NCI-H1436 (cell line): ENCODE measurements at regions not wholly inside any gene's neighbourhood (a gene's known extent, or its start where the extent isn't known, plus 50 kb on each side); places are given as distances from the start of the nearest gene placed in this dataset.

Experiments
- DNase-seq: peaks from one replicate; lab custom pipeline; 2025; lab: John Stamatoyannopoulos, UW

DNA sequence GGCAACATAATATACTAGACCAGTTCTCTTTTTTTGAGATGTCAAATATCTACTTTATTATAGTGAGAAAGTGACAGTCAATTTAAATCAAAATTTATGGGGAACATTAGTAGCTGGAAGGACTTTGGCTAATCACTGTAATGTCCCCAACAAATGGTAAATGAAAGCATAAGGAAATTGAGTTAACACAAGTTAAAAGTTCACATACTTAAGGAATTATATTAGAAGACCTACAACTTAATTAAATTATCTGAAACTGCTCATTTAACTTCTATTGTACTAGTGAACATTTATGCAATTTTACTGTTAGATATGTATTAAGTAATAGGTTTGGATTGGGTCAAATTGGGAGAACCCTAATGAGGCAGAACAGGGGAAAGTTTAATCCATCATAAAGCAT is 160.3 kb upstream of the TENM3 start:
- no peak for DNase-seq

DNA sequence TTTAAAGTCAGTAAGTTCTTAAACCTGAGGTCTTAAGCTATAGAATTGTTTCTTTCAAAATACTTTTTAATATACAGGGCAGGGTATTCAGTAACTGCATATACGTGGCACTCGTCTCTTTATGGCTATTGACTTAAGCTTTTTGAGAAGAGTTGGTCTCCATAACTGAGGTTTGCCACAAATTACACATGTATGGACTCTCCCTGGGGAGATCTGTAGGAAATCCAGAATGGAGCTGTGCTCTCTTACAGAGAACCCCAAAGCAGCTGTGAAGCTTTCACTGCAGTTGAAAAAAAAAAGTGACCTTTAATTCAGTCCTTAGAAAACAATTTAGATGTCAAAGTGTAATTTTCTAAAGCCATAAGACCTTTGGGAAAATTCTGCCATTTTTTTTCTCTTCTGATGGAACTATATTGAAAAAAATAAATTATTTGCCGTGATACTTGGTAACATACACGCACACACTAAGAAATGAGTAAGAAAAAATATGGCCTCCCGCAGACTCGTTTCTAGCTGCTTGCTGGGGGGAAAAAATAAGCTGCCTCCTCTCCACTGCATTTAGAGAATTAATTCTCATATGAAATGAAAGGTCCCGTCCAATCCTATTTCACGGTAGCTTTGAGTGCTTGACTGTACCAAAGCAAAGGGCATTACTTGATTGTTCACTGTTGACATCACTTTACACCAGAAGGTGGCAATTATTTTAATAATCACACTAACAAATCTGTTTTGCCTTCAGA is 159.4 kb upstream of the TENM3 start:
- DNase-seq = no peak

DNA sequence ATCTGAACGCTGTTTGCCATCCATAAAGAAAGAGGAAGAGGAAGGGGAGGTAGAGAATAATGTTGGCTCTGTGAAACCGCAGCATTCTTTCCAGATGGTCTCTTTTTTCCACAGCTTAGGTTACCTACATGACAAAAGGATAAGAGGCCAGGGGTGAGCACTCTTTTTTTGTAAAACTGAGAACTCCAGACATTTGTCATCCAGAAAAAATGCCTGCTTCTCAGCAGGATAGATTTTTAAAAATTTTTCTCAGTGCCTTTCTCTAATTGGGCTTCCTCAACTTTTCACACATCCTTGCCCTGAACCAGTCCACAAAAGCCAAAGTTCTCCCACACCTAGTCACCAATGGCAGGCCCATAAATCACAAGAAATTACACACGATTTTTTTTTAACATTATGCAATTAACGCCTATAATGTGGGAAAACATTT is 158.1 kb upstream of the TENM3 start:
- no peak for DNase-seq

DNA sequence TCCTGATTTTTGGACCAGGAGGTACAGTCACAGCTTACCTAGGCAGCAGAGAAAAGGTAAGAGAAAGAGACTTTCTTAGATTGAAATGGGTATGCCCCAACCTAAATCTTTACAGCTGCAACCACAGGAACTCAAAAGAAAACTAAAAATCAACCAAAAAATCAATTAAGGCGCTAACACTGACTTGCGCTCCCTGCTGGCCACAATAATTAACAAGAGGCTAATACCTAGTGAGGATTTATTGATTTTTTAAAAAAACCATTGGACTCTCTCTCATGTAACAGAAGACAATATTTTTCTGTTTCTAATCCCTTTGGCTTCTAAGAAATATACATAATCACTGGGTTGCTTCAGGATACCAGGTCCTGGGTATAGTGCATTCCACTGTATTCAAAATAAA is 153.9 kb upstream of the TENM3 start:
- no peak for DNase-seq

DNA sequence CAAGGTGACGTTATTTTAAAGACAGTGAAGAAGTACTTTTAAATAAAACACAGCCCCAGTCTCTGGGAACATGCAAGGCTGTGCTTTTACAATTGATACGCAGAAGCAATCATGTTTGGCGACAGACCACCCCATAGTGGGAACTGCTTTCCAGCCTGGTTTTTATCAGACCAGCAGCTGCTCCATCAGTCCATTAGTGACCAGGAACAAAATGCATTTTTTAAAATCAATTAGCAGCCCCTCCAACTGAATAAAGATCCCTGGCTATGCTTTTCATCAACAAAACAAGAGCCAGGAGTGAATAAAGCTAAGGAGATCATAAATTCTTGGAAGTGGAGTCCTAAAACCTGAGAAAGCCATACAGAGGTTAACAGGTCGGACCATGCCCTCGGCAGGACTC is 153.0 kb upstream of the TENM3 start:
- DNase-seq = no peak

DNA sequence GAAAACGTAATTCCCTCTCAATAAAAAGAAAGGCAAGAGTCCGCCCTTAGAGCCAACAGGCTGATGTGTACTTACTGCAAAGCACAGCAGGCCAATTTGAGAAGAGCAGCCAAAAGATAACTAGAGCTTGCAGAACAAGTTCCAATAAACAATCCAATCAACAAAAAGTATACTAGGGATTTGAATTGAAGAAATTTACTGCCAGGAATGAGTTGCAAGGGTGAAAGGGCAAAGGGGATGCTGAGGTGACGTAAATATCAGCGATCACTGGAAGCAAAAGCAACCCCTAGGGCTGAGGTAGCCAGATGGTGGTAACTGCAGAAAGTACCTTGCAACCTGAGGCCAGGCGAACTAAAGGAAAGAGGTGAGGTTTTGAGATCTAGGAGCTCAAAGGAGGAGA is 152.1 kb upstream of the TENM3 start:
- DNase-seq = no peak

DNA sequence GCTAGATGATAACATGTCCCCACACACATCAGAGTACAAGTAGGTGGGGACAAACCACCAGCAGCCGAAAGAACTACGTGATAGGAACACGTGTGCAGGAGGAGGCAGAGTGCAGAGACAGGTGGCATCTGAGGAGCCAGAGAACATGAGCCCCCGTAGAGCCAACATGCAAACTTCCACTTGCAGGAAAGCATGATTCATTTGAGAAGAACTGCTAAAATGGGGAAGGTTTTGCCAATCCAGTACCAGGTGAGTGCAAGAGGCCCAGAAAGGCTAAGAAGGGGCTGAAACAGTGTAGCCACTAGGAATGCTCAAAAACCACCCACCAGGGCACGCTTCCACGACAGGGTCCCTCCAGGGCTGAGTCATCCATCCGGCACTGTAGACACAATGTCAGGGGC is 149.8 kb upstream of the TENM3 start:
- DNase-seq = no peak

DNA sequence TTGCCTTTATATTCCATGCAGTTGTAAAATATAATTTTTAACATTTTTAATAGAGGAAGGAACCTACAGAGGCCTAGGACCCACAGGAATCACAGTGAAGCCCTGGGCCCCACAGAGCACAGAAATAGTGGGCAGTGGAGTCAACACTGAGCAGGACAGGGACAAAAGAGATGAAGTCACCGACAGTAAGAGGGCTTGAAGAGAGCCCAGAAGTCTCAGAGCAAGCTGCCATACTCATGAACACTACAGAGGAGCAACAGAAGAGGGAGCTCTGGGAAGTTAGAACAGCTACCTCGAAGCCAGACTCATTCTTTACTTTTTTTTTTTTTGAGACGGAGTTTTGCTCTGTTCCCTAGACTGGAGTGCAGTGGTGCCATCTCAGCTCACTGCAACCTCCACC is 149.3 kb upstream of the TENM3 start:
- DNase-seq = no peak

DNA sequence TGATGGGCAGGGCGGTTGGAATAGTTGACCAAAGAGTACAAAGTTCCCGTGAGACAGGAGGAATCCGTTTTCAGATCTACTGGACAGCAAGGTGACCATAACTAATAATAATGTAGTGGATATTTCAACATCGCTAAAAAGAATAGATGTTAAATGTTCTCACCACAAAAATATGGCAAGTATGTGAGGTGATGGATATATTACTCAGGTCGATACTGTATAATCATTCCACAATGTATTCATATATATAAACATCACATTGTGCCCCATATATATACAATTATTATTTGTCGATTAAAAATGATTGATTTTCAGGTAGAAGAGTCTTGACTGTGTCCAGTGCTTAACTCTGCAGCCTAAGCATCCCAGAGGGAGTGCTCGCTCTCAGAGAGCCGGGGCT is 141.6 kb upstream of the TENM3 start:
- DNase-seq = no peak

DNA sequence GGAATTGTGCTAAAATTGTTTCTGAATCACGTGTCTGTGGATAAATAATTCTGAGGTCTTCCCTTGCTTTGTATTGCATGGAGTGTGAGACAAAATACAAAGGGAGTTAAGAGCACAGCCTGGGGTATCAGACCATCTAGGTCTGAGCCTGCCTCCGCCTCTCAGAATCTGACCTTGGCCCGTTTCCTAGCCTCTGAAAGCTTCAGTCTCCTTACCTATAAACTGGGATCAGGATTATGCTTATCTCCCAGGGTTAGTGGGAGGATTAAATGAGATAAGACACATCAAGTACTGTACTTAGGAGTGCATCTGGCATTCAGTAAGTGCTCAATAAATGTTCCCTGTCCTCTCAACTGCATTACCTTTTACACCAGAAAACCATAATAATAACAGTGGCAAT is 140.6 kb upstream of the TENM3 start:
- DNase-seq = no peak

DNA sequence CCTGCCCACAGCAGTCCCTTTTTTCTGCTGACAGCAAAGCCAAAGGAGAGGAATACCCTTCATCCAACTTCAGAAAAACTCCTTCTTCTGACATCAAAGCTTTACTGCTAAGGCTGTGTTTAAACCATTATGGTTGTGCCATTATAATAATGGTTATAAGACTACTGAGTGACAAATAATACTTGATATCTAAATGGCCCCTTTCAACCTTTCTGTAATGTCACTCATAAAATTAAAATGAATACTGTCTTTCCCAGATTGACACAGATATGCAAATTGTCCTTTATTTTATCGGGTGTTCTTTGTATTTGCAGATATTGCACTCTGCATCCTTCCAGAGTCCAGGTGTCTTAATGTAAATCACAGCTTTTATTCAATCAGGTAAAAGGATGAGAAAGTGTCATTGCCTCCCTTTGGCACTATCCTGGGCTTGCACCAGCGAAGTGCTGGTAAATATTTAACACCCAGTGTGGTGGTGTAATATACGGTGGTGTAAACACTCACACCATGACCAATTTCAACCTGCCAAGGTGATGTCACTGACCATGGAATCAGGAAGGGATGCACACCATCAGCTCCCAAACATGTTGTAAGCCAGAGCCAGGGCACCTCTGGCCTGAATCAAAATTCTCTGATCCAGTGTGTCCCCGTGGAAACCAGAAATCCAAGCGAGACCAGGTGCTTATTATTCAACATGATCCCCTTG is 139.4 kb upstream of the TENM3 start:
- no peak for DNase-seq

DNA sequence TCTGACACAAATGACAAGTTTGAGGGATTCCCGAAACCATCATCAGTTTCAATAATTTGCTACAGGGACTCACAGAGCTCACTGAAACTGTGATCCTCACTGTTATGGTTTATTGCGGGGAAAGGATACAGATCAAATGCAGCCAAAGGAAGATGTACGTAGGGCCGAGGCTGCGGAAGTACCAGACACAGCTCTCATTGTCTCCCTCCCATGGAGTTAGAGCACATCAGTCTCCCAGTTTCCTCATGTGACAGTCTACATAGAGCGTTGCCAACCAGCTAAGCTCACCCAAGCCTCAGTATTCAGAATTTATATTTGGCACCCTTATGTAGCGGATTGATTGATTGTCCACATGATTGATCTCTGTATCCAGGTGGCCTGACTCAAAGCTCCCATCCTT is 137.8 kb upstream of the TENM3 start:
- DNase-seq = no peak

DNA sequence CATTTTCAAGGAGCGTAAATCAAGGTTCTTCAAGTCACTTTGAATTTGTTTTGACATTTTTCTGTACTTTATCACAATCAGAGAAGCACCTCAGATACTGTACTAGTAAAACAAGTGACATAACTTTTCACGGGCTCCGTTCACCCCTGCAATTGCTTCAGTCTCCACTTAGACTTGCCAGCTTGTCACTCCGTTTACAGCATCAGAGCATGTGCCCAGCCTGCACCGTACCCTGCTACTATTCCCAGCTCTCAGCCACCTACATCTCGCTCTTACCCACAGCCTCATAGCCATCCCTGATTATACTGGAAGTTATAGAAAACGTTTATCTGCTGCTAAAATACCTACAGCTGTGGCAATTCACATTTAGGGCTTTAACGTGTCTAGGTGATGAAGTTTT is 135.3 kb upstream of the TENM3 start:
- no peak for DNase-seq

DNA sequence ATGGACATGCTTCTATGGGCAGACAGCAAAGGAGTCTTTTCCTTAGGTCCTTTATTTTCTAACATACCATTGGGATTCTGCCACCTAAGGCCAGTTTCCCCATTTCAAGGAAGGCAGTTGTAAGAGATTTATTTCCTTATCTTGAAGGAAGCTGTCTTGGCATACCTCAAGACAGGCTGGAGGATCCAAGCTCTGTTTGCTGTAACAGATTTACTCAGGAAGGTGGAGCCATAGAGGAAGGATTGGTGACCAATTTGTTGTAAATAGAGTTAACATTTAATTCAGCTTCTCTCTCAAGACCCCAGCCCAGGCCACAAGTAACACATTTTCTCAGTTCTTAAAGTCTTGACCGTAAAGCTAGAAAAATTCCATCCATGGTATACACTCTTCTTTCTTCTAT is 131.6 kb upstream of the TENM3 start:
- no peak for DNase-seq

DNA sequence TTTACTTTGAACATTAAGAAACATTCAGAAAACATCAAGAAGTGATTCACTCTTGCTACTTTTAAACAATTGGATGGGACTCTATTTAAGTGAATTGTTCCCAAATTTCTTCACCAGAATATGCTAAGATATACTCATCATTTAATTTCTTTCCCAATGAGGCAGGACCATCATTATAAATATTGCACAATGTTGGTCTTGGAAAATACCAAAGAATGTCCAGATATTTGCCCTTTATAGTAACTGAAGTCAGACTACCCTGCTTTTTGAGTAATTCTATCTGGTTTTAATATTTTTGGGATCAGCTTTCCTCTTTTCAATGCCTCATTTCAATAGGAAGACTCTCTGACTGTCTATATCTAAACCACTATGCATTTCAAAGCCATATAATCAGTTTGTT is 129.4 kb upstream of the TENM3 start:
- DNase-seq = no peak

DNA sequence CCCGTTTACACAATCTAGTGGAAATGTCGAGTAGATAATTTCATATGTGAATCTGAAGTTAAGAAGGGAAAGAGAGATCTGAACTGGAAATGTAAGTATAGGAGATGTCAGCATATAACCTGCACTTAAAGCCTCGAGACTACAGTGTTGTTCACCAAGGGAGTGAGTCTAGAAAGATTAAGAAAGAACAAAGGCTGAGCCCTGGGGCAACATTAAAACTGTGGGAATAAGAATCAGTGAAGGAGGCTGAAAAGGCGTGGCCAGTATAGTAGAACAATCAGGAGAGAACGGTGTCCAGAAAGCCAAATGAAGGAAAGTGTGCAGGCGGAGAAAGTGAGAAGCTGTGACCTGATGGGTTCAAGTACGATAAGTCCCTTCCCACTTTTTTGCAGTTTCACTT is 118.8 kb upstream of the TENM3 start:
- DNase-seq = no peak

DNA sequence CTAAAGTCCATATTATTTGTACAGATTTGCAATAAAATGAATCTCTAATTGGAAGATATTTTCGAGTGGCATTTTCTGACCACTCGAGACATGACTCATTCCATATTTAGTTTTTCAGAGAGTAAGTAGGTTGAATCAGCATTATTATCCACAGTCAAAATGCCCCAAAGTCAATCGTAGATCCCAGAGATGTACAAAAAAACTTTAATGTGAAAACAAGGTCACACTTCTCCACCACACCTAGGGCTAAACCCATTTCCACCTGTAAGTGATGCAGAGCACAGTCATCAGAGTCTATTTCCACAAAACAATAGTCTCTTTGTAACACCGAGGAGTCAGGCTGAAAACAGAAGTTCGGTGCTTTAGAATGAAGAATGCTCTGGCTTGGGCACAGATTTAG is 117.1 kb upstream of the TENM3 start:
- no peak for DNase-seq

DNA sequence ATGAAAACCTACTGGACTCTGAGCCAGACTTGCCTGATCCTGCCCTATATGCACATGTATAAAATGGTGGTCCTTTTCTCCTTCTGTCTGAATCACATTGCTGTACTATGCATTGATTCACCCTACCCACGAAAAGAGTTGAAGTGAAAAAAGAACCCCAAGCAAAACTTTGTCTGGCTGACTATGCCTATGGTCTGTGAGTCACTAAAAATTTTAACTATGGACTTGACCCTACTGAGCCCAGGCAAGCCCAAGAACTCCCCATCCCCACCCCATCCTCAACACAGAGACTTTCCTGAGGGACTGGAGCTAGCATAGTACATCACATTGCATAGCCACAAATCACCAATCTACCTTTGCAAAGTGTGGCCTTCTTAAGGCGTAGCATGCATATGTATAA is 116.6 kb upstream of the TENM3 start:
- DNase-seq = no peak

DNA sequence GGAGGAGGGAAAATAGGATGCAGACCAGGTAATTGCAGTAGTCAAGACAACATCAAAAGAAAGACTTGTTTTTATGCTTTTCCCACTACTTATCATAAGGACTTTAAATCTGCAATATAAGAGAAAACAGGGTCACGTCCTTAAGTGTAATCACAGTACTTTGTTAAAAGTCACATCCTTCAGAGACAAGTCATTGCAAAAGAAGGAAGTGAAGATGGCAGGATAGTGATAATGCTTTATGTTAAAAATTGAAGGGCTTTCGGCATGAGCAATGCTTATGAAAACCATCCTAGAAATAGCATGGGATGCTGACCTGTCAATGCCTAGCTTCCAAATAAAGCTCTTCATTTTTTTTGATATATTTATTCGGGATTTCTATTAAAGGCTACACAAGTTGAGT is 110.2 kb upstream of the TENM3 start:
- no peak for DNase-seq

DNA sequence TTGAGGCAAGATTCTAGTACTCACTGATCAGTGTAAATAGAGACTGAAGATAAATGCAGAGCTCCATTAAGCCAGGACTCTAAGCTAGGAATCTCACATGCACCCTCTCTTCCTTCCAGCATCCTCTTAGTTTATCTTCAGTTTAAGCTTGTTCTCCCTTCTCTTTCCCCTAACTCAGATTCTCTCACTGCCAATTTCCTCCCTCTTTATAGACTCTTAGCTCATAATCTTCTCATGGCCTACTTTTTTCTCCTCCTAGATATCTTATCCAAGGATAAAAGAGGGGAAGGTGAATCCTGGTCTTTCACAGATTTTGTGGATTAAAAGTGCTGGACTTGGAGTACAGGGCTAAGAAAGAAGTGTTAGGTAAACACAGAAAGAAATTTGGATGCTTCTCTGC is 108.9 kb upstream of the TENM3 start:
- DNase-seq = no peak

DNA sequence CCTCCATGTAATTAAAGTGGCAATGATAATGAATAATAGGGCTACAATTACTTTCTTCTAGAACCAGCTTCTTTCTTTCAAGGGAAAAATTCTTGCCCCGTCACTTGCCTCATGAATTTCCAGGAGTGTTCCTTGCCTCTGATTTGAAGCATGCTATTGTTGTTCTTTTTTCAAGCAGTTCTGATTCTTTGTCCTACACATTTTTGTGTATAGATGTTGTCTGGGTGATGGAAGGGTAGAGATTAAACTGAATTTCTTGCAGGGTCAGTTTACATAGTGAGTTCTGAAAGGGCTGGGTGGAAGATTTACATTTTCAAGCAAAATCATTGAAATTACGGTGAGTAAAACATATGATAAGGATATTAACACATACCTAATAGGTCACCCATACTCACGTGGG is 107.0 kb upstream of the TENM3 start:
- no peak for DNase-seq

DNA sequence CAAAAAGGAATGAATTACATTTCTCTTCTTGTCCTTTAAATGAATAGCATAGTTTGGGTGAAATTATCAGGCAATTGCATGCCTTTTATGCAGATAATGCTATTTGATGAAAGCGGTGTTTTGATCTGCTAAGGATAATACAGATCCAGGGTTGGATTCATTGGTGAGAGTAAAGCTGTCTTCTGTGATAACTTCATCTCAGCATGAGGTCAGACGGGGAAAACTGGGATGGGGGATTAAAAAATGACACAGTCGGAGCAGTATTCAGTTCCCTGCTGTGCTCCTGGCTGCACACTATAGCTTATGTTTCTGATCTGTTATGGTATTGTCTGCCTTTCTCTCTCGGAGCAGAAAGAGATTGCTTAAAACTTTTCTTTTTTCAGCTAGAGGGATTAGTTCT is 105.9 kb upstream of the TENM3 start:
- DNase-seq = no peak

DNA sequence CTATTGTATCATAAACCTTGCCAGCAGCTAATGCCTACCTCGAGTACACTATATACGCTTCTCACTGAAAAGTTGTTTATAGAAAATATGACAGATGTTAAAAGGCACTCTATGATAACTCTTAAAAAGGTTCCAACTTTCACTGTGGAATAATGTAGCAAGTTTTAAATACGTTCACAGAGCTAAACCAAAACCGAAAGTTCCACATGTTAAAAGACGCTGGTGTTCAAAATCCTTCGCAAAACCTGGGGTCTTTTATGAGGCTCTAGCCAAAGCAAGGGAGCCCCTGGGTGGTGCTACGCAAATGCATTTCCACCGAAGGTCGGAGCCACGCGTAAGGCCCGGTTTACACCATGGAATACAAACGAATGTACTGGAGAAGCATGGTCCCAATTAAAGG is 103.7 kb upstream of the TENM3 start:
- no peak for DNase-seq

DNA sequence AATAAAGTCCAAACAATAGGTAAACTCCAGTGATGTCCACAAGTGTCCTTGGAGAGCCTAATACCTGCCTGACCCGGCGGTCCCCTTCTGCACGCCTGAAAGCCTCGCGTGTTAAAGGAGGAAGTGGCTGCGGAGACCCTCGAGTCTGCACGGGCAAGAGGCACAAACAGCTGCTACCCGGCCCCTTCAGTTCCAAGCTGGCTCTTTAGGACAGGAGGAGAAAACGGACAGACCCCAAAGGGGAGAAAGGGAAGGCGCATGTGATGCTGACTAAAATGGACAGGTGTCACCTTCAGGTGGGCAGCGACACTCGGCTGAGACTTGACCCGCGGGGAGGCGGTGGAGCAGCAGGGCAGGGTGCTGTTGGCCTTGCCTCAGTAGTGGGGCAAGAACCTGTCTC is 102.7 kb upstream of the TENM3 start:
- no peak for DNase-seq
